GM12865 (cell line): ENCODE measurements at regions not wholly inside any gene's neighbourhood (a gene's known extent, or its start where the extent isn't known, plus 50 kb on each side); places are given as distances from the start of the nearest gene placed in this dataset.

ENCODE experiments used
- DNase-seq: peaks from one replicate; pipeline ENCODE4 v3.0.0; 2010; ENCODE audit warnings: low read depth
- H3K4me3 ChIP-seq: 2 replicates; pipeline ENCODE4 v1.5.1; 2011; ENCODE audit warnings: mild to moderate bottlenecking, low read depth, low read length, control low read depth
- CTCF ChIP-seq: IDR thresholded peaks from 2 replicates; pipeline ENCODE4 v1.5.1; 2011; ENCODE audit warnings: low read length, control low read depth, low read depth, inconsistent platforms; ENCODE audit not compliant: insufficient read depth; ENCODE audit errors: missing control alignments

DNA sequence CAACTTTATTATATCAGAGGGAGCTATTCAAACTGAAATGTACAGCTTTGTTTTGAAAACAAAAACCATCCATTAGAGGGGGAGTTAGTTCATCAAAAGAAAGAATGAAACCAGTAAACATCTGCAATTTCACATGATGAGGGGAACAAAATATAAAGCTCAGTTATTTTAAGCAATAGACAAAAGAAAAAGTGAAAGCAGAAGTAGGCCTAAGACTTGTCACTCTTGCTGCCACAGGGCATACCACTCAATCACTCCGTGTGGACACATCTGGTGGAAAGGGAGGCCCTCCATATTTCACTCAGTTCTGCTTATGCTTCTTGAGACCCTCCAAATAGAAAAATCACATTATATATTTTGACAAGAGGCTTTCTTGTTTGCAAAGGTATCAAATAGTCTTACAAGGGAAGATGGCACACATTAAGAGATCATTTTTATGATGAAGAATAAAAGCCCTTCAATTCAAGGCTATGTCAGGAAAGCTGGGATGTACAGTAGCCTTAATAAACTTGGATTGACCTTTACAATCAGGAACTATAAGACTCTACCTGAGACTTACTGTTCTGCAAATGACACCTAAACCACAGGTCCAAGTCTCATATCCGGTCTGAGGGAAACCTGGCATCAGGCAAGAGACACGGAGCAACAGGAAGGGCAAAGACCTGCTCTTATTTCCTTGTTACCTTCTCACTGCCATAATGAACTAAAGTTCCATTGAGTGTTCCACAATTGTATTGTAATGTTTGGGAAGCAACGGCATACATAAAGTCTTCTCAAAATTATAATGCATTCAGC lies 222.5 kb upstream of the GRIP1 start:
- no peak overlapping the region for H3K4me3 ChIP-seq
- peak; percentile 50 for DNase-seq
- no peak for TF ChIP-seq CTCF

GRCh38 chr12:66902020-66902419 lies 223.1 kb upstream of the GRIP1 start:
- DNase-seq, result no peak
- no peak for TF ChIP-seq CTCF
- no peak overlapping the region for H3K4me3 ChIP-seq

GRCh38 chr12:66903782-66904396 lies 225.0 kb upstream of the GRIP1 start:
- no peak for DNase-seq
- no peak overlapping the region for H3K4me3 ChIP-seq
- no peak for TF ChIP-seq CTCF

DNA sequence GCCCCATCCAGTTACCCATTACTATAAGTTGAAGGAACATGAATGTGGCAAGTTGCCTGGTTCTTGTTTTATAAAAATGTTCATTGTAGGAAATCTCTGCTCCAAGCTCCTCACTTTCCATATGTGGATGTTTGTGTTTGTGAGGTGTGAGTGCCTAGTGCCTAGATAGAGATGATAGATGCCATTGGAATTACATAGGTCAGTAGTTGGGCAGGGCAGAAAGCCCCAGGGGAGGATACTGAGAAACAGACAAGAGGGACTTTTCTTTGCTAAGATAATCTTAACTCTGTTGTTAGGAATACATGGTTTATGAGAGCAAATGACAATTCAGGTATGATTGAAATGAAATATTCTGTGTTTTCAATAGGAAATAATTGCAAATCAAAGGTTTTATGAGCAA lies 226.3 kb upstream of the GRIP1 start:
- DNase-seq, result no peak
- H3K4me3 ChIP-seq, result no peak overlapping the region
- TF ChIP-seq CTCF, result no peak

- no peak for DNase-seq
- no peak for TF ChIP-seq CTCF
- H3K4me3 ChIP-seq, result no peak overlapping the region
Observed at GRCh38 chr12:66910366-66910974, 231.6 kb upstream of the GRIP1 start.

GRCh38 chr12:66915306-66915904 lies 236.5 kb upstream of the GRIP1 start:
- H3K4me3 ChIP-seq, result no peak overlapping the region
- DNase-seq, result no peak
- TF ChIP-seq CTCF, result no peak
